ENCODE measurements at regions not wholly inside any gene's neighbourhood (a gene's known extent, or its start where the extent isn't known, plus 50 kb on each side); places are given as distances from the start of the nearest gene placed in this dataset.

DNA sequence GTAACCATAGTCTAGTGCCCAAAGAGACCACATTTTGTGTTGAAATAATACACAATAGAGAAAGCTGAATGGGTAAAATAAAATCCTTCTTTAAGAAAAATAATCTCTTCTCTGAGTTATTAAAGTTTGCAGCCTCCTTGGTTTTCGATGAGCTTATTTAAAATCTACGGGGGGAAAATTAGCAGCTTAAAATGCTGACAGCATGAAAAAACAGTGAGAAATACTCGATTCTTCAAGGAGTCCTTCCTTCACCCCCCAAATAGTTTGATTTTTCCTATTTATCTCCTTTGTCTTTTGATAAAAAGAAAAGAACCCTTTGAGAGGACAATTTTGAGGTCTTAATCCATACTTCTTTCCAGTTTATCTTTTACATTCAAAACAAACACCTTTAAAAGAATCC, 394.0 kb upstream of the B3GALT2 start:
- Histone ChIP-seq H3K4me1 (ENCODE audit: insufficient read depth, low read length) (no peaks in the 10 kb centered on the region), H2AFZ (ENCODE audit: low read length) (no peak overlapping the region), H4K20me1 (ENCODE audit: insufficient read depth, low read length) (no peaks in the 10 kb centered on the region), H3K4me2 (ENCODE audit: insufficient read depth, low read length) (no peak overlapping the region), H3K4me3 (ENCODE audit: insufficient read depth, low read length) (no peak overlapping the region), H3K27ac (ENCODE audit: low read depth, low read length) (no peak overlapping the region), H3K9me3 (ENCODE audit: low read depth, low read length) (no peaks in the 10 kb centered on the region), H3K36me3 (ENCODE audit: insufficient read depth, low read length) (no peaks in the 10 kb centered on the region), H3K79me2 (ENCODE audit: insufficient read depth, low read length) (no peaks in the 10 kb centered on the region), H3K27me3 (ENCODE audit: insufficient read depth, low read length) (no peaks in the 10 kb centered on the region)
- TF ChIP-seq CTCF (IDR thresholded peaks at IDR 0.05; ENCODE audit: extremely low read depth, low read depth, low read length), result no peak
- DNase-seq (ENCODE audit: insufficient read length, low spot score, missing footprints), result no peak

DNA sequence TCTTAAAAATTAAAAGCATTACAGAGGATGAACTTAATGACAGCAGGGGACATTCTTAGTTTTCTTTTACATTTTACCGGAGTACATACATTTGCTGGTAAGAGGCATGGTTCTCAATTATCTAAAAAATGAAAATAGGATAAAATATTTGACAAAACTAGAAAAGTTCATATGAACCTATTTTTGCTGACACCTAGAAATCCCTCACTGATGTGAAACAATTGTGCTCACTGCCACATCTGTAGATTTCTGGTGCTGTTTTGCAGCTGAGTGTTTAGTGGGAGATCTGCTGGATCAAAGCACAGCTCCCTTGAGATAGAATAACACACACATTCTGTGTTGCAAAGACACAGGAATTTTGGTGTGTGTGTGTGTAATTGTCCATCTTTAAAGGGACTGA, 392.9 kb upstream of the B3GALT2 start:
- no peaks in the 10 kb centered on the region for H3K79me2 ChIP-seq (ENCODE audit: insufficient read depth, low read length)
- no peaks in the 10 kb centered on the region for H3K9me3 ChIP-seq (ENCODE audit: low read depth, low read length)
- H3K27me3 ChIP-seq (ENCODE audit: insufficient read depth, low read length), result no peaks in the 10 kb centered on the region
- TF ChIP-seq CTCF (IDR thresholded peaks at IDR 0.05; ENCODE audit: extremely low read depth, low read depth, low read length), result no peak
- no peaks in the 10 kb centered on the region for H4K20me1 ChIP-seq (ENCODE audit: insufficient read depth, low read length)
- DNase-seq (ENCODE audit: insufficient read length, low spot score, missing footprints), result no peak
- H3K36me3 ChIP-seq (ENCODE audit: insufficient read depth, low read length), result no peaks in the 10 kb centered on the region
- H3K27ac ChIP-seq (ENCODE audit: low read depth, low read length), result no peak overlapping the region
- no peaks in the 10 kb centered on the region for H3K4me1 ChIP-seq (ENCODE audit: insufficient read depth, low read length)
- H2AFZ ChIP-seq (ENCODE audit: low read length), result no peak overlapping the region
- no peak overlapping the region for H3K4me2 ChIP-seq (ENCODE audit: insufficient read depth, low read length)
- H3K4me3 ChIP-seq (ENCODE audit: insufficient read depth, low read length), result no peak overlapping the region

- no peak overlapping the region for H3K27ac ChIP-seq (ENCODE audit: low read depth, low read length)
- H4K20me1 ChIP-seq (ENCODE audit: insufficient read depth, low read length), result no peaks in the 10 kb centered on the region
- no peak for TF ChIP-seq CTCF (IDR thresholded peaks at IDR 0.05; ENCODE audit: extremely low read depth, low read depth, low read length)
- no peaks in the 10 kb centered on the region for H3K27me3 ChIP-seq (ENCODE audit: insufficient read depth, low read length)
- no peaks in the 10 kb centered on the region for H3K79me2 ChIP-seq (ENCODE audit: insufficient read depth, low read length)
- DNase-seq (ENCODE audit: insufficient read length, low spot score, missing footprints), result no peak
- H3K4me3 ChIP-seq (ENCODE audit: insufficient read depth, low read length), result no peak overlapping the region
- H3K9me3 ChIP-seq (ENCODE audit: low read depth, low read length), result no peaks in the 10 kb centered on the region
- no peaks in the 10 kb centered on the region for H3K4me1 ChIP-seq (ENCODE audit: insufficient read depth, low read length)
- no peaks in the 10 kb centered on the region for H3K36me3 ChIP-seq (ENCODE audit: insufficient read depth, low read length)
- no peak overlapping the region for H3K4me2 ChIP-seq (ENCODE audit: insufficient read depth, low read length)
- no peak overlapping the region for H2AFZ ChIP-seq (ENCODE audit: low read length)
Measured at GRCh38 chr1:193574913-193575312, 388.5 kb upstream of the B3GALT2 start.

GRCh38 chr1:193569983-193570269, 383.5 kb upstream of the B3GALT2 start:
- Histone ChIP-seq H3K4me3 (ENCODE audit: insufficient read depth, low read length) (no peak overlapping the region), H3K27me3 (ENCODE audit: insufficient read depth, low read length) (no peaks in the 10 kb centered on the region), H3K79me2 (ENCODE audit: insufficient read depth, low read length) (no peaks in the 10 kb centered on the region), H3K9me3 (ENCODE audit: low read depth, low read length) (no peaks in the 10 kb centered on the region), H3K27ac (ENCODE audit: low read depth, low read length) (no peak overlapping the region), H3K4me2 (ENCODE audit: insufficient read depth, low read length) (no peak overlapping the region), H3K36me3 (ENCODE audit: insufficient read depth, low read length) (no peaks in the 10 kb centered on the region), H2AFZ (ENCODE audit: low read length) (no peak overlapping the region), H3K4me1 (ENCODE audit: insufficient read depth, low read length) (no peaks in the 10 kb centered on the region), H4K20me1 (ENCODE audit: insufficient read depth, low read length) (no peaks in the 10 kb centered on the region)
- no peak for TF ChIP-seq CTCF (IDR thresholded peaks at IDR 0.05; ENCODE audit: extremely low read depth, low read depth, low read length)
- no peak for DNase-seq (ENCODE audit: insufficient read length, low spot score, missing footprints)

Measured in osteoblast (primary cell).